ENCODE measurements at regions not wholly inside any gene's neighbourhood (a gene's known extent, or its start where the extent isn't known, plus 50 kb on each side); places are given as distances from the start of the nearest gene placed in this dataset.

GRCh38 chr17:74145756-74146155 lies 57.7 kb upstream of the RPL38 start:
- no peak for DNase-seq (ENCODE audit: low read depth)

GRCh38 chr17:74146196-74146595 lies 57.3 kb upstream of the RPL38 start:
- no peak for DNase-seq (ENCODE audit: low read depth)

DNA sequence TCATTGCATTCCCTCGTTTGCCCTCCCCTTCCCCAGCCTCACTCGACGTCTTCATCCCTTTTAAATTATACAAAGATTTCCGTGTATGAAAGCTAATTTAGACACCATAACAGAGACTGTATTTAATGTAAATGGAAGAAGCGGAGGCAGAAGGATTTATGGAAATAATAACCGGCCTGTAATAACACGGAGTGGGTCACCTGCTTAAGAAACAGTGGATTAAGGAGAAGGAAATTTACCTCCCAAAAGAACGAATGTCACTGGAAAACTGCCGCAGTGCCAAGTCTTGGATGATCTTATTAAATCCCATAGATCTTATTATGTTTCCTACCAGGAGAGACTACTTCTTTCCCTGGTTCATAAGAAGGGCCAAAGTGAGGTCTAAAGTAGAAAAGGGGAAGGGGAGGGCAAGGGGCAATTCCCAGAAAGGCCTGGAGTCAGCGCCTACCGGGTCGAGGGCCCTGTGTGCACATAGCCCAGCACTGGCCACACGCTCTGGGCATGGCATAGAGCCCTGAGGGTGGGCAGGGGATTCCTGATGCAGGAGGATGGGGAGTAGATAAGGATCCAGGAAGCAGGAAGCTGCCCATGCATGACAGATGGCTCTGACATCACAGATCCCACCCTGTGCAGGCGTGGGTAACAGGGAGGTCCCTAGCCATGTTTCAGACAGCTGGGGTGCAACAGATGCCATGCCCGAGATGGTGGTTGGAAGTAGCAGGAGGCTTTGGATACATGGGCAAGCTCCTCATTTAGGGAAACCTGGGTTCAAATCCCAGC lies 56.2 kb upstream of the RPL38 start:
- no peak for DNase-seq (ENCODE audit: low read depth)

DNA sequence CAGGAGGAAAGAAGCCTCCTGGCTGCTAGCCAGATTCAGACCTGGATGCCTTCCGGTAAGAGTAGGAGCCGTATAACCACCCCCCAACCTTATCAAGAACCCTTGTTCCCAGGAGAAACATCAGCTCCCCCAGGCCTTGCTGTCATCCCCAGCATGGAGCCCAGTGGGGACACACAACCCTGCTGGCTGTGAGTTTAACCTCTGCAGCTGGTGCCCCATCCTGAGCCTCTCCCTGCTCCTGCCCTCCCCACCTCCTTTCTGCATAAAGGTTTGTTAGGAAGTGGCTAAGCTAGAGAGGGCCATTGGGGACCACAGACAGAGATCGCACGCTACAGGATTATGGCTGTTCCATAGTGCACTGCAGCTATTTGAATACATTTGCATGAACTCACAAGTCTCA lies 55.5 kb upstream of the RPL38 start:
- no peak for DNase-seq (ENCODE audit: low read depth)

DNA sequence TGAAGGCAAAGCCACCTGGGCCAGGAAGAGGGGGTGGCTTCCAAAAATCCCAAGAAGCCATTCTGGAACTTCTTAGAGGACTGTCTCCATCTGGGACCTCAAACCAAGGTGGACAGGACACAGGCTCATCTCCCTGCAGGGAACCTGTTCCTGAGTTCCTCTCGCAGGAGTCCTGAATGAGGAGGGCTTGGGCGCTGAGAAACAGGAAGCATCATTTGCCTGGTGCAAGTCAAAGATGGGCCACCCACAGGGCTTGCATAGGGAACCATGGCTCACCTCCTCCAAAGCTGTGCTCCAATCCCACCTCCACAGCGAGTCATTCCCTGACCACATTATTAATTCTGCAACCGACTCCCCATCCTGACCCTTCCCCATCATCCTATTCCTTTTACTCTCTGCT lies 55.0 kb upstream of the RPL38 start:
- DNase-seq (ENCODE audit: low read depth), result no peak

DNA sequence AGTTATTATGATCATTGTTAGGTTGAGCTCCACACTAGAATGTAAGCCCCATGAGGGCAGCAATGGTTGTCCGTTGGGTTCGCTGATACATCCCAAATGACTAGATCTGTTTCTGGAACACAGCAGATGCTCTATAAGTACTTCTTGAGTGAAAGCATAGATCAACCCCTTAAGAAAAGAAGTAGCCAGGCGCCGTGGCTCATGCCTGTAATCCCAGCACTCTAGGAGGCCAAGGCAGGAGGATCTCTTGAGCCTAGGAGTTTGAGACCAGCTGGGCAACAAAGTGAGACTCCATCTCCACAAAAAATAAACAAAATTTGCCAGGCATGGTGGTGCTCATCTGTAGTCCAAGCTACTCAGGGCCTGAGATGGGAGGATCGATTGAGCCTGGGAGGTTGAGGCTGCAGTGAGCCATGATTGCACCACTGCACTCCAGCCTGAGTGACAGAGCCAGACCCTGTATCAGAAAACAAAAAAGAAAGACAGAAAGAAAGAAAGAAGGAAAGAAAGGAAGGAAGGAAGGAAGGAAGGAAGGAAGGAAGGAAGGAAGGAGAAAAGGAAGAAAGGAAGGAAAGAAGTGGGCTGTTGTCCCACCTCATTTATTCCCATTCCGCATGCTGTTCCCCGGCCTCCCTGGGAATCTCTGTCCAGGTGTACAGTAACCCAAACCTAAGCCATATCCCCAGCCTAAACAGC lies 54.4 kb upstream of the RPL38 start:
- no peak for DNase-seq (ENCODE audit: low read depth)

- DNase-seq (ENCODE audit: low read depth), result no peak
These were observed 53.7 kb upstream of the RPL38 start for GRCh38 chr17:74149597-74150427.

- DNase-seq (ENCODE audit: low read depth), result no peak
These were observed 53.0 kb upstream of the RPL38 start for GRCh38 chr17:74150428-74151025.

GRCh38 chr17:74151551-74152315 lies 51.7 kb upstream of the RPL38 start:
- DNase-seq (ENCODE audit: low read depth), result no peak

- DNase-seq (ENCODE audit: low read depth), result no peak
These were observed 50.7 kb upstream of the RPL38 start for GRCh38 chr17:74152591-74153455.

GRCh38 chr17:74153456-74153810 lies 50.0 kb upstream of the RPL38 start:
- no peak for DNase-seq (ENCODE audit: low read depth)
